ENCODE measurements at regions not wholly inside any gene's neighbourhood (a gene's known extent, or its start where the extent isn't known, plus 50 kb on each side); places are given as distances from the start of the nearest gene placed in this dataset.

DNA sequence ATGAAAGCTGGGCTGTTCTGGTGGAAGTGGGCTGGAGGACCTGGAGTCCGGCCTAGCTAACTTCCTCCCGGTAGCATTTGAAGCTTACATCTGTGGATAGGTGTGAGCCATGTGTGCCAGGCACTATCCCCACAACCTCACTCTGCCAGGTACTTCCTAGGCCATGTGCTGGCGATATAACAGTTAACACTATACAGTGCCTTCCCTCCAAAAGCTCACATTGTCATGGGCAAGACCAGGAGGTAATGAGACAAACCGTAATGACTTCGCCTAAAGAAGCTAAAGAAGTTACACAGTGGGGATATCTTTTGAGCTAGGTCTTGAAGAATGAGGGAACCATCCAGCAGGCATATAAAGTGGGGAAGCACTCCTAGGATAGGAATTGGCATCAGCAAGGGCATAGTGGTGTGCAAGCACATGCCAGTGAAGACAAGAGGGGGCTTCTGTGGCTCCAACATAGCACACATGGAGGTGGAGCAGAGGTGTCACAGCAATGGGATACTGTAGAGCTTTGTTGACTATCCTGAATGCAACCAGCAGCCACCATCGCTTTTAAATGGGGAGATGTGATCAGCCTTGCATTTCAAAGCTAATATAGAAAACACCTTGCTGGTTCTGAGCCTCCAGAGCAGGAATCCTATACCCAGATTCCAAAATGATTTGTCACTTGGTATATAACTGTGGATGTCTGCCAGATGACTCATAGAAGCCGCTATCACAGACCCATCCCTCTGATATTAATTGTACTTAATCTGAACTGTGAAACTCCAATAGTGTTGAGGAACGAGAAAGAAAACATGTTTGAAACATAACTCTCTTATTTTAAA is 466.3 kb downstream of the LMO4 start:
- no peak for DNase-seq (ENCODE audit: low read depth)
- TF ChIP-seq CTCF (IDR thresholded peaks at IDR 0.05; ENCODE audit: insufficient read depth, low read depth, low read length): no peak
- ChIA-PET CTCF (interaction anchor here (0.8 kb wide), 1 partner anchor 18 kb away, joined by 3 read pairs; no protein-coding TSS in a partner anchor), POLR2A (interaction anchor here (0.6 kb wide), 1 partner anchor 662 kb away, joined by 3 read pairs; no protein-coding TSS in a partner anchor)
- Histone ChIP-seq H3K4me3 (ENCODE audit: low read depth, low read length) (no peak overlapping the region), H3K27me3 (ENCODE audit: control insufficient read depth, insufficient read depth, low read length) (no peaks in the 10 kb centered on the region), H3K36me3 (ENCODE audit: control insufficient read depth, insufficient read depth, low read length) (no peaks in the 10 kb centered on the region)

DNA sequence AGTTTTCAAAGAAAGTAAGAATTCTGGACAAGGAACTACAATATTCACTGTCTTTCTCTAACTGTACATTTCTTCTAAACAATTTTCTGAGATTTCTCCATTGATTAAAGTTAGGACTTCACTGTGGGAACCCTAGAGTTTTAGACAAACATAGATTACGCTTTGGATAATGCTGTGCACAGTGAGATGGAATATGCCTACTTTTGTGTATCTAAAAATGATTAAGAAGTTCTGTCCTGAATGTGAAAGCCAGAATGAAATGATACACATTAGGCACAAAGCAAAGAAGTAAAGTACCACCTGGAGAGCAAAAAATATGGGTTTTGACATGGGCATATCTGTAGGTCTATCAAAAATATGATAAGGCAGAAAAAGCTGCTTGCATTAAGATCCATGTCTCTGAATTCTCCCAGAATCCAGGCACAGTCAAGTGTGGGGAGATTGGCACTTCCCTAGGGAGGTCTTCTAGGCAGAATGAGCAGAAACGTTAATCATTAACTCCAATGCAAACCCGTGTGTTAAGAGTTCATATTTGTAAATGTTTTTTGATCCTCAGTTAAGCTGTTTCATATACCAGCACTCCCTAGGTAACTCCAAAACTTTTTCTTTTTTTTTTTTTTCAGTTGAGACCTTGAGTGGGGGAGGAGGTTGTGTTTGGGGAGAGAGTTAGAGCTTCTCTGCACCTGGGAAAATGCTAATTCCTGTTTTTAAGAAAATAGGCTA is 467.1 kb downstream of the LMO4 start:
- ChIA-PET CTCF (no interaction called here), POLR2A (no interaction called here)
- no peak overlapping the region for H3K4me3 ChIP-seq (ENCODE audit: low read depth, low read length)
- no peaks in the 10 kb centered on the region for H3K36me3 ChIP-seq (ENCODE audit: control insufficient read depth, insufficient read depth, low read length)
- no peaks in the 10 kb centered on the region for H3K27me3 ChIP-seq (ENCODE audit: control insufficient read depth, insufficient read depth, low read length)
- TF ChIP-seq CTCF (IDR thresholded peaks at IDR 0.05; ENCODE audit: insufficient read depth, low read depth, low read length): no peak
- no peak for DNase-seq (ENCODE audit: low read depth)

DNA sequence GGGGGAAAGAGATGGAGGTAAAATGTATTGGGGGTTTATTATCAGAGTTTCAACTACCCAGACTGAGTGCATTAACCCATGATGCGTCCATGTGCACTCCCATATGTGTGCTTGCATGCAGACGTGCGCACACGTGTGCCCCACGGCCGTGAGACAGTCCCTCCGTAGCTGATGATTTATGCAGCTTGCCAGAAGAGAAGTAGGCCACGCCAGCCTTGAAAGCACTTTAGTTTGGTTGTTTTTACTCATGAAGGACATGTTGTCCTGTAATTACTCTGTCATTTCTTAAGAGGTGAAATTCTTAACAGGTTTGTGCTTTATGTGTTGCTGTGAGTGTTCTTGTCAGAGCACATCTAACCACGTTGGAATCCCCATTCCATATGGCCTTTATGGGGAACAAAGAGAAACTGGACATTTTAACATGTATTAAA is 467.8 kb downstream of the LMO4 start:
- Histone ChIP-seq H3K27me3 (ENCODE audit: control insufficient read depth, insufficient read depth, low read length) (no peaks in the 10 kb centered on the region), H3K36me3 (ENCODE audit: control insufficient read depth, insufficient read depth, low read length) (no peaks in the 10 kb centered on the region), H3K4me3 (ENCODE audit: low read depth, low read length) (no peak overlapping the region)
- ChIA-PET POLR2A (no interaction called here), CTCF (no interaction called here)
- TF ChIP-seq CTCF (IDR thresholded peaks at IDR 0.05; ENCODE audit: insufficient read depth, low read depth, low read length): no peak
- no peak for DNase-seq (ENCODE audit: low read depth)

- no peak for DNase-seq (ENCODE audit: low read depth)
- Histone ChIP-seq H3K4me3 (ENCODE audit: low read depth, low read length) (no peak overlapping the region), H3K36me3 (ENCODE audit: control insufficient read depth, insufficient read depth, low read length) (no peaks in the 10 kb centered on the region), H3K27me3 (ENCODE audit: control insufficient read depth, insufficient read depth, low read length) (no peaks in the 10 kb centered on the region)
- TF ChIP-seq CTCF (IDR thresholded peaks at IDR 0.05; ENCODE audit: insufficient read depth, low read depth, low read length): no peak
- ChIA-PET POLR2A (no interaction called here), CTCF (no interaction called here)
Observed at GRCh38 chr1:87799451-87799850, 470.8 kb downstream of the LMO4 start.

GRCh38 chr1:87800006-87800405 is 471.3 kb downstream of the LMO4 start:
- no peak for DNase-seq (ENCODE audit: low read depth)
- H3K4me3 ChIP-seq (ENCODE audit: low read depth, low read length): no peak overlapping the region
- no peaks in the 10 kb centered on the region for H3K27me3 ChIP-seq (ENCODE audit: control insufficient read depth, insufficient read depth, low read length)
- no peaks in the 10 kb centered on the region for H3K36me3 ChIP-seq (ENCODE audit: control insufficient read depth, insufficient read depth, low read length)
- POLR2A ChIA-PET: no interaction called here
- TF ChIP-seq CTCF (IDR thresholded peaks at IDR 0.05; ENCODE audit: insufficient read depth, low read depth, low read length): no peak
- CTCF ChIA-PET: no interaction called here
